ENCODE measurements at regions not wholly inside any gene's neighbourhood (a gene's known extent, or its start where the extent isn't known, plus 50 kb on each side); places are given as distances from the start of the nearest gene placed in this dataset.

DNA sequence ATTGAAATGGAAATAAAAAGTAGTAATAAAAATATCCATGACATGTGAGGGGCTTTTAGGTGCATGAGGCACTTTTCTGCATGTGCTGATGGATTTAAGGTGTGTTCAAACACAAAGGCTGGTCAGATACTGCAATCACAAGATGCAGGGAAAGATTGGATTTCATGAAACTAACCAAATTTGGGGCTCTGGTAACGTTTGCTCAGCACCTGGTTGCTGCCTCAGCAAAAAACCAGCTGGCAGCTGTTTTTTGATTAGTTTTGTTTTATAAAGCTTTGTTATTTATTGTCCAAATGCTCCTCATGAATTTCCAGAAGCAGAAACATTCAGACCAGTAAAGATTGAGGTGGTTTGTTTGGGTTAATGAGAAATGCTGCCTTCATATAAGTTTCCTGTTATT lies 195.7 kb upstream of the NRG3 start:
- TF ChIP-seq, protein P1, sequence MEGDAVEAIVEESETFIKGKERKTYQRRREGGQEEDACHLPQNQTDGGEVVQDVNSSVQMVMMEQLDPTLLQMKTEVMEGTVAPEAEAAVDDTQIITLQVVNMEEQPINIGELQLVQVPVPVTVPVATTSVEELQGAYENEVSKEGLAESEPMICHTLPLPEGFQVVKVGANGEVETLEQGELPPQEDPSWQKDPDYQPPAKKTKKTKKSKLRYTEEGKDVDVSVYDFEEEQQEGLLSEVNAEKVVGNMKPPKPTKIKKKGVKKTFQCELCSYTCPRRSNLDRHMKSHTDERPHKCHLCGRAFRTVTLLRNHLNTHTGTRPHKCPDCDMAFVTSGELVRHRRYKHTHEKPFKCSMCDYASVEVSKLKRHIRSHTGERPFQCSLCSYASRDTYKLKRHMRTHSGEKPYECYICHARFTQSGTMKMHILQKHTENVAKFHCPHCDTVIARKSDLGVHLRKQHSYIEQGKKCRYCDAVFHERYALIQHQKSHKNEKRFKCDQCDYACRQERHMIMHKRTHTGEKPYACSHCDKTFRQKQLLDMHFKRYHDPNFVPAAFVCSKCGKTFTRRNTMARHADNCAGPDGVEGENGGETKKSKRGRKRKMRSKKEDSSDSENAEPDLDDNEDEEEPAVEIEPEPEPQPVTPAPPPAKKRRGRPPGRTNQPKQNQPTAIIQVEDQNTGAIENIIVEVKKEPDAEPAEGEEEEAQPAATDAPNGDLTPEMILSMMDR (IDR thresholded peaks at IDR 0.05; ENCODE audit: control extremely low read depth in 1 of 3, insufficient read depth in 1 of 3, low read depth in 1 of 3, low read length in 3 of 3) = no peak
- TF ChIP-seq, protein P2, sequence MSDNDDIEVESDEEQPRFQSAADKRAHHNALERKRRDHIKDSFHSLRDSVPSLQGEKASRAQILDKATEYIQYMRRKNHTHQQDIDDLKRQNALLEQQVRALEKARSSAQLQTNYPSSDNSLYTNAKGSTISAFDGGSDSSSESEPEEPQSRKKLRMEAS (IDR thresholded peaks at IDR 0.05) = no peak
- TF ChIP-seq POLR2A (IDR thresholded peaks at IDR 0.05; ENCODE audit: control extremely low read depth in 1 of 2, low read depth in 2 of 2, low read length in 2 of 2) (no peak), MAFK (IDR thresholded peaks at IDR 0.05; ENCODE audit: low read depth, low read length) (peak; percentile 44), POLR2AphosphoS5 (IDR thresholded peaks at IDR 0.05; ENCODE audit: low read depth, low read length) (no peak), CBX8 (IDR thresholded peaks at IDR 0.05; ENCODE audit: borderline replicate concordance, low read depth, low read length) (no peak), SRF (IDR thresholded peaks at IDR 0.05; ENCODE audit: low read depth, low read length) (no peak)
- TF ChIP-seq, protein P3, sequence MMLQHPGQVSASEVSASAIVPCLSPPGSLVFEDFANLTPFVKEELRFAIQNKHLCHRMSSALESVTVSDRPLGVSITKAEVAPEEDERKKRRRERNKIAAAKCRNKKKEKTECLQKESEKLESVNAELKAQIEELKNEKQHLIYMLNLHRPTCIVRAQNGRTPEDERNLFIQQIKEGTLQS (IDR thresholded peaks at IDR 0.05; ENCODE audit: insufficient read depth, low read depth, low read length) = no peak
